ENCODE measurements at regions not wholly inside any gene's neighbourhood (a gene's known extent, or its start where the extent isn't known, plus 50 kb on each side); places are given as distances from the start of the nearest gene placed in this dataset.

- DNase-seq, result no peak
Observed at GRCh38 chr2:19131871-19132270, 226.6 kb downstream of the OSR1 start.

GRCh38 chr2:19128148-19128547 lies 230.3 kb downstream of the OSR1 start:
- DNase-seq, result no peak

- DNase-seq, result no peak
Observed at GRCh38 chr2:19127616-19128015, 230.8 kb downstream of the OSR1 start.

- no peak for DNase-seq
Observed at GRCh38 chr2:19125901-19126680, 232.3 kb downstream of the OSR1 start.

GRCh38 chr2:19124135-19124534 lies 234.3 kb downstream of the OSR1 start:
- no peak for DNase-seq

GRCh38 chr2:19123556-19123955 lies 234.9 kb downstream of the OSR1 start:
- no peak for DNase-seq

- no peak for DNase-seq
Observed at GRCh38 chr2:19122220-19122619, 236.2 kb downstream of the OSR1 start.

- DNase-seq, result no peak
Observed at GRCh38 chr2:19120941-19121750, 237.3 kb downstream of the OSR1 start.

- no peak for DNase-seq
Observed at GRCh38 chr2:19120181-19120580, 238.2 kb downstream of the OSR1 start.

- no peak for DNase-seq
Observed at GRCh38 chr2:19119326-19120001, 239.0 kb downstream of the OSR1 start.

GRCh38 chr2:19116918-19117317 lies 241.5 kb downstream of the OSR1 start:
- no peak for DNase-seq

GRCh38 chr2:19114754-19115231 lies 243.6 kb downstream of the OSR1 start:
- no peak for DNase-seq

GRCh38 chr2:19114126-19114525 lies 244.3 kb downstream of the OSR1 start:
- no peak for DNase-seq

GRCh38 chr2:19111354-19111753 lies 247.1 kb downstream of the OSR1 start:
- no peak for DNase-seq

- no peak for DNase-seq
Observed at GRCh38 chr2:19109518-19109917, 248.9 kb downstream of the OSR1 start.

- DNase-seq, result no peak
Observed at GRCh38 chr2:19106376-19106775, 252.0 kb downstream of the OSR1 start.

- DNase-seq, result no peak
Observed at GRCh38 chr2:19104503-19104902, 253.9 kb downstream of the OSR1 start.

GRCh38 chr2:19102696-19103423 lies 255.6 kb downstream of the OSR1 start:
- DNase-seq, result no peak

- DNase-seq, result no peak
Observed at GRCh38 chr2:19101968-19102367, 256.5 kb downstream of the OSR1 start.

- DNase-seq, result no peak
Observed at GRCh38 chr2:19100570-19100969, 257.9 kb downstream of the OSR1 start.

GRCh38 chr2:19099181-19099580 lies 259.2 kb downstream of the OSR1 start:
- DNase-seq, result no peak

- no peak for DNase-seq
Observed at GRCh38 chr2:19098467-19099160, 259.8 kb downstream of the OSR1 start.

Data from NCI-H1417 treated with DMSO at 0.1 percent for 48 hours (cell line).